DOHH2 (cell line): ENCODE measurements at regions not wholly inside any gene's neighbourhood (a gene's known extent, or its start where the extent isn't known, plus 50 kb on each side); places are given as distances from the start of the nearest gene placed in this dataset.

Experiments
- H3F3A ChIP-seq: fragments of 200-600 bp; sonication (generic), shearing (Covaris generic); 2 replicates; pipeline ENCODE4 v1.6.0; 2016; ENCODE audit warnings: antibody characterized with exemption, mild to moderate bottlenecking; ENCODE audit not compliant: control insufficient read depth, insufficient read depth
- H3K27ac ChIP-seq: fragments of 200-600 bp; sonication (generic); 2 replicates; pipeline ENCODE4 v1.5.1; 2014; ENCODE audit warnings: low read depth, mild to moderate bottlenecking, low read length, moderate library complexity
- H3K27me3 ChIP-seq: fragments of 200-600 bp; sonication (generic); 2 replicates; pipeline ENCODE4 v1.6.1; 2014; ENCODE audit warnings: mild to moderate bottlenecking, low read length, mixed read lengths; ENCODE audit not compliant: control insufficient read depth
- H3K36me3 ChIP-seq: fragments of 200-600 bp; sonication (generic); 2 replicates; pipeline ENCODE4 v1.6.1; 2014; ENCODE audit warnings: mild to moderate bottlenecking, low read length, moderate library complexity, mixed read lengths; ENCODE audit not compliant: control insufficient read depth
- H3K4me1 ChIP-seq: fragments of 200-600 bp; sonication (generic); 2 replicates; pipeline ENCODE4 v1.6.1; 2014; ENCODE audit warnings: mild to moderate bottlenecking, low read length, mixed read lengths; ENCODE audit not compliant: control insufficient read depth
- H3K4me2 ChIP-seq: fragments of 200-600 bp; sonication (generic); 2 replicates; pipeline ENCODE4 v1.6.0; 2014; ENCODE audit warnings: mild to moderate bottlenecking, low read length, moderate library complexity
- H3K4me3 ChIP-seq: fragments of 200-600 bp; sonication (generic); 2 replicates; pipeline ENCODE4 v1.5.1; 2014; ENCODE audit warnings: mild to moderate bottlenecking, low read length, mixed read lengths
- H3K79me2 ChIP-seq: fragments of 200-600 bp; sonication (generic); 2 replicates; pipeline ENCODE4 v1.6.1; 2014; ENCODE audit warnings: mild to moderate bottlenecking, low read length, mixed read lengths; ENCODE audit not compliant: control insufficient read depth
- H3K9me2 ChIP-seq: fragments of 200-600 bp; sonication (generic); replicated peaks from 2 replicates; pipeline ENCODE4 v1.6.1; 2014; ENCODE audit warnings: mild to moderate bottlenecking, low read length, mixed read lengths; ENCODE audit not compliant: control insufficient read depth
- H3K9me3 ChIP-seq: fragments of 200-600 bp; sonication (generic); 2 replicates; pipeline ENCODE4 v1.6.1; 2014; ENCODE audit warnings: antibody characterized with exemption, low read length, mixed read lengths; ENCODE audit not compliant: control insufficient read depth, insufficient read depth
- H4K20me1 ChIP-seq: fragments of 200-600 bp; sonication (generic); 2 replicates; pipeline ENCODE4 v1.6.0; 2014; ENCODE audit warnings: low read depth, mild to moderate bottlenecking, antibody characterized with exemption, low read length, moderate library complexity; ENCODE audit not compliant: control insufficient read depth, insufficient read depth
- CTCF ChIP-seq: fragments of 200-600 bp; sonication (generic); IDR thresholded peaks from one replicate; pipeline ENCODE4 v1.5.1; 2014; ENCODE audit warnings: antibody characterized with exemption, mild to moderate bottlenecking, low read depth, low read length; ENCODE audit not compliant: poor library complexity, severe bottlenecking
- EZH2phosphoT487 ChIP-seq: fragments of 200-600 bp; sonication (generic); IDR thresholded peaks from 2 replicates; pipeline ENCODE4 v1.6.1; 2017; ENCODE audit warnings: borderline replicate concordance, mild to moderate bottlenecking, antibody characterized with exemption, low read length, moderate library complexity, mixed read lengths

GRCh38 chr1:238377280-238377919 lies 486.7 kb upstream of the ZP4 start:
- Histone ChIP-seq H3K4me1 (no peaks in the 10 kb centered on the region), H3K9me2 (no peaks in the 10 kb centered on the region), H3K4me3 (no peak overlapping the region), H3K9me3 (no peaks in the 10 kb centered on the region), H3K79me2 (no peaks in the 10 kb centered on the region), H3K36me3 (no peaks in the 10 kb centered on the region), H4K20me1 (no peaks in the 10 kb centered on the region), H3K27me3 (no peaks in the 10 kb centered on the region), H3F3A (no peaks in the 10 kb centered on the region), H3K27ac (no peak overlapping the region), H3K4me2 (no peak overlapping the region)
- TF ChIP-seq EZH2phosphoT487 (no peak), CTCF (no peak)

- Histone ChIP-seq H3F3A (no peaks in the 10 kb centered on the region), H3K9me3 (no peaks in the 10 kb centered on the region), H3K27ac (no peak overlapping the region), H3K79me2 (no peaks in the 10 kb centered on the region), H3K36me3 (no peaks in the 10 kb centered on the region), H4K20me1 (no peaks in the 10 kb centered on the region), H3K4me3 (no peak overlapping the region), H3K27me3 (no peaks in the 10 kb centered on the region), H3K9me2 (no peaks in the 10 kb centered on the region), H3K4me2 (no peak overlapping the region), H3K4me1 (no peaks in the 10 kb centered on the region)
- TF ChIP-seq CTCF: no peak
- no peak for TF ChIP-seq EZH2phosphoT487
Observed at GRCh38 chr1:238370599-238370998, 479.9 kb upstream of the ZP4 start.

- Histone ChIP-seq H3K4me3 (no peak overlapping the region), H3K36me3 (no peaks in the 10 kb centered on the region), H4K20me1 (no peaks in the 10 kb centered on the region), H3K4me2 (no peak overlapping the region), H3K27ac (no peak overlapping the region), H3K27me3 (no peaks in the 10 kb centered on the region), H3K9me2 (no peaks in the 10 kb centered on the region), H3K9me3 (no peaks in the 10 kb centered on the region), H3K4me1 (no peaks in the 10 kb centered on the region), H3K79me2 (no peaks in the 10 kb centered on the region), H3F3A (no peaks in the 10 kb centered on the region)
- no peak for TF ChIP-seq EZH2phosphoT487
- TF ChIP-seq CTCF: no peak
Observed at GRCh38 chr1:238364214-238364892, 473.6 kb upstream of the ZP4 start.
